ENCODE measurements at regions not wholly inside any gene's neighbourhood (a gene's known extent, or its start where the extent isn't known, plus 50 kb on each side); places are given as distances from the start of the nearest gene placed in this dataset.
"Not testable (repeated sequence)": the region's sequence is repeated elsewhere in the genome, so short reads cannot be mapped to it uniquely, and the experiment has no call there.

- not testable (repeated sequence) for TF ChIP-seq CTCF (IDR thresholded peaks at IDR 0.05 in 4 of 5, conservative IDR thresholded peaks at IDR 0.05 in 1 of 5); POLR2A (IDR thresholded peaks at IDR 0.05)
These were observed 131.3 kb downstream of the KIF26A start for GRCh38 chr14:104269511-104270241.
